Suprapubic skin (tissue), 4 donors: ENCODE measurements at regions not wholly inside any gene's neighbourhood (a gene's known extent, or its start where the extent isn't known, plus 50 kb on each side); places are given as distances from the start of the nearest gene placed in this dataset.

ENCODE experiments used
- DNase-seq, 2 donors: peaks; one replicate each; pipeline ENCODE4 v3.0.0-alpha.2; 2019; ENCODE audit warnings: low spot score in 2 of 2
- H3K27ac ChIP-seq: fragments of 200-600 bp; sonication (generic); one replicate; pipeline ENCODE4 v1.5.1; 2019
- H3K27me3 ChIP-seq: fragments of 200-600 bp; sonication (generic); one replicate; pipeline ENCODE4 v1.5.1; 2019
- H3K36me3 ChIP-seq: fragments of 200-600 bp; sonication (generic); one replicate; pipeline ENCODE4 v1.5.1; 2019
- H3K4me1 ChIP-seq: fragments of 200-600 bp; sonication (generic); one replicate; pipeline ENCODE4 v1.5.1; 2019
- H3K4me3 ChIP-seq: fragments of 200-600 bp; sonication (generic); one replicate; pipeline ENCODE4 v1.5.1; 2019; ENCODE audit warnings: mild to moderate bottlenecking
- H3K9me3 ChIP-seq: fragments of 200-600 bp; sonication (generic); one replicate; pipeline ENCODE4 v1.5.1; 2019
- CTCF ChIP-seq, 2 donors: fragments of 200-600 bp in 1 of 2; fragments of 450-650 bp in 1 of 2; sonication (generic) in 1 of 2; IDR thresholded peaks; one replicate each; pipeline ENCODE4 v1.5.1; 2016 to 2019; ENCODE audit warnings: antibody characterized with exemption in 2 of 2, mild to moderate bottlenecking in 1 of 2, moderate library complexity in 1 of 2
- EP300 ChIP-seq: sonication (generic); formaldehyde crosslinking; IDR thresholded peaks from one replicate; pipeline ENCODE4 v1.6.1; 2017; ENCODE audit warnings: antibody characterized with exemption
- POLR2A ChIP-seq, 2 donors: fragments of 450-650 bp; IDR thresholded peaks; one replicate each; pipeline ENCODE4 v1.6.1; 2017; ENCODE audit warnings: antibody characterized with exemption in 2 of 2, mild to moderate bottlenecking in 2 of 2, moderate library complexity in 2 of 2
- POLR2AphosphoS5 ChIP-seq, 3 donors: sonication (generic); formaldehyde crosslinking; IDR thresholded peaks; one replicate each; pipeline ENCODE4 v1.6.1; 2017; ENCODE audit warnings: antibody characterized with exemption in 3 of 3
- WGBS: methylation state at CpG from one replicate; pipeline ENCODE4 v1.1.5; 2018; 5-methylcytosine and 5-hydroxymethylcytosine counted together

- Histone ChIP-seq H3K9me3 (no peaks in the 10 kb centered on the region), H3K4me3 (no peak overlapping the region), H3K36me3 (no peaks in the 10 kb centered on the region), H3K27ac (no peak overlapping the region), H3K4me1 (no peaks in the 10 kb centered on the region), H3K27me3 (no peaks in the 10 kb centered on the region)
- no peak for DNase-seq
- 100% methylated on average over 3 of the region's 8 CpGs for WGBS
- TF ChIP-seq EP300 (no peak), POLR2A (IDR thresholded peaks at IDR 0.05) (no peak), CTCF (IDR thresholded peaks at IDR 0.05) (no peak), POLR2AphosphoS5 (IDR thresholded peaks at IDR 0.05) (no peak)
These were observed 279.3 kb upstream of the KLF12 start for GRCh38 chr13:74413482-74413881.

- H3K27me3 ChIP-seq, result no peaks in the 10 kb centered on the region
- WGBS, result 67% methylated on average over 5 of the region's 5 CpGs
- TF ChIP-seq EP300 (no peak), POLR2AphosphoS5 (IDR thresholded peaks at IDR 0.05) (no peak), POLR2A (IDR thresholded peaks at IDR 0.05) (no peak), CTCF (IDR thresholded peaks at IDR 0.05) (no peak)
- no peak overlapping the region for H3K4me3 ChIP-seq
- no peaks in the 10 kb centered on the region for H3K9me3 ChIP-seq
- no peaks in the 10 kb centered on the region for H3K4me1 ChIP-seq
- no peaks in the 10 kb centered on the region for H3K36me3 ChIP-seq
- no peak for DNase-seq
- H3K27ac ChIP-seq, result no peak overlapping the region
These were observed 275.3 kb upstream of the KLF12 start for GRCh38 chr13:74409551-74409950.

GRCh38 chr13:74406420-74406819 lies 272.2 kb upstream of the KLF12 start:
- WGBS, result 58% methylated on average over 3 of the region's 3 CpGs
- H3K9me3 ChIP-seq, result no peaks in the 10 kb centered on the region
- no peak for TF ChIP-seq POLR2A (IDR thresholded peaks at IDR 0.05)
- no peak for TF ChIP-seq POLR2AphosphoS5 (IDR thresholded peaks at IDR 0.05)
- TF ChIP-seq EP300, result no peak
- no peak for TF ChIP-seq CTCF (IDR thresholded peaks at IDR 0.05)
- no peak overlapping the region for H3K4me3 ChIP-seq
- H3K27ac ChIP-seq, result no peak overlapping the region
- no peaks in the 10 kb centered on the region for H3K36me3 ChIP-seq
- DNase-seq, result no peak
- H3K27me3 ChIP-seq, result no peaks in the 10 kb centered on the region
- no peaks in the 10 kb centered on the region for H3K4me1 ChIP-seq

- no peaks in the 10 kb centered on the region for H3K36me3 ChIP-seq
- H3K4me3 ChIP-seq, result no peak overlapping the region
- H3K27me3 ChIP-seq, result no peaks in the 10 kb centered on the region
- WGBS, result 95% methylated on average over 4 of the region's 4 CpGs
- no peak overlapping the region for H3K27ac ChIP-seq
- no peak for DNase-seq
- TF ChIP-seq EP300 (no peak), POLR2A (IDR thresholded peaks at IDR 0.05) (no peak), POLR2AphosphoS5 (IDR thresholded peaks at IDR 0.05) (no peak), CTCF (IDR thresholded peaks at IDR 0.05) (no peak)
- no peaks in the 10 kb centered on the region for H3K4me1 ChIP-seq
- H3K9me3 ChIP-seq, result no peaks in the 10 kb centered on the region
These were observed 264.4 kb upstream of the KLF12 start for GRCh38 chr13:74398599-74398998.

GRCh38 chr13:74389056-74389455 lies 254.9 kb upstream of the KLF12 start:
- TF ChIP-seq POLR2A (IDR thresholded peaks at IDR 0.05) (no peak), EP300 (no peak), CTCF (IDR thresholded peaks at IDR 0.05) (no peak), POLR2AphosphoS5 (IDR thresholded peaks at IDR 0.05) (no peak)
- Histone ChIP-seq H3K4me1 (no peaks in the 10 kb centered on the region), H3K27ac (no peak overlapping the region), H3K27me3 (no peaks in the 10 kb centered on the region), H3K9me3 (no peaks in the 10 kb centered on the region), H3K4me3 (no peak overlapping the region), H3K36me3 (no peaks in the 10 kb centered on the region)
- WGBS, result 67% methylated on average over 5 of the region's 5 CpGs
- DNase-seq, result no peak
